ENCODE measurements at regions not wholly inside any gene's neighbourhood (a gene's known extent, or its start where the extent isn't known, plus 50 kb on each side); places are given as distances from the start of the nearest gene placed in this dataset.

- TF ChIP-seq CTCF (IDR thresholded peaks at IDR 0.05; ENCODE audit: low read depth, low read length), result no peak
- TF ChIP-seq EZH2phosphoT487 (IDR thresholded peaks at IDR 0.05; ENCODE audit: low read depth), result no peak
Measured at GRCh38 chr3:107212618-107213017, 164.6 kb upstream of the CCDC54 start.
